PC-9 (cell line): ENCODE measurements at regions not wholly inside any gene's neighbourhood (a gene's known extent, or its start where the extent isn't known, plus 50 kb on each side); places are given as distances from the start of the nearest gene placed in this dataset.

Experiments
- BruUV-seq: library from RNA; stranded (reverse); fragments of 400-500 nt; replicated peaks from 2 replicates; lab custom pipeline; 2021; lab: Mats Ljungman, UMichigan
- CTCF ChIA-PET: fragments of 300-600 bp; sonication (Branson Sonifier 250); formaldehyde crosslinking; loops from one replicate; lab custom pipeline; 2022; ENCODE audit warnings: antibody characterized with exemption; lab: Charles Lee
- POLR2A ChIA-PET: fragments of 300-600 bp; sonication (Branson Sonifier 250); formaldehyde crosslinking; loops from one replicate; lab custom pipeline; 2022; ENCODE audit warnings: antibody characterized with exemption; ENCODE audit not compliant: unreplicated experiment; lab: Charles Lee
- DNase-seq, 2 experiments: peaks; one replicate each; pipeline versions ENCODE4 v3.0.0 to v3.0.0-alpha.2; 2015 to 2022; ENCODE audit warnings: mixed read lengths in 1 of 2
- H2AFZ ChIP-seq: fragments of 200-600 bp; sonication (generic); 2 replicates; pipeline ENCODE4 v1.8.1; 2017; ENCODE audit warnings: antibody characterized with exemption
- H3F3A ChIP-seq: fragments of 200-600 bp; sonication (generic); 2 replicates; pipeline ENCODE4 v1.8.1; 2017; ENCODE audit warnings: antibody characterized with exemption, mild to moderate bottlenecking, low read depth; ENCODE audit not compliant: insufficient read depth
- H3K27ac ChIP-seq: fragments of 200-600 bp; sonication (generic); 2 replicates; pipeline ENCODE4 v1.6.1; 2016; ENCODE audit warnings: mixed run types
- H3K27me3 ChIP-seq: fragments of 200-600 bp; sonication (generic); 2 replicates; pipeline ENCODE4 v1.6.1; 2016; ENCODE audit warnings: low read depth, mixed run types; ENCODE audit not compliant: insufficient read depth
- H3K36me3 ChIP-seq: fragments of 200-600 bp; sonication (generic); 2 replicates; pipeline ENCODE4 v1.6.1; 2016; ENCODE audit warnings: low read depth, mixed run types
- H3K4me1 ChIP-seq: fragments of 200-600 bp; sonication (generic); replicated peaks from 2 replicates; pipeline ENCODE4 v1.6.1; 2016; ENCODE audit warnings: mixed run types; ENCODE audit not compliant: insufficient read depth
- H3K4me2 ChIP-seq: fragments of 200-600 bp; sonication (generic); 2 replicates; pipeline ENCODE4 v1.6.1; 2017; ENCODE audit warnings: mixed run types
- H3K4me3 ChIP-seq: fragments of 200-600 bp; sonication (generic); 2 replicates; pipeline ENCODE4 v1.6.1; 2016; ENCODE audit warnings: mixed run types
- H3K79me2 ChIP-seq: fragments of 200-600 bp; sonication (generic); 2 replicates; pipeline ENCODE4 v1.6.1; 2017; ENCODE audit warnings: low read depth, mixed run types
- H3K9me2 ChIP-seq: fragments of 200-600 bp; sonication (generic); 2 replicates; pipeline ENCODE4 v1.8.1; 2017; ENCODE audit warnings: mild to moderate bottlenecking; ENCODE audit not compliant: insufficient read depth
- H3K9me3 ChIP-seq: fragments of 200-600 bp; sonication (generic); 2 replicates; pipeline ENCODE4 v1.8.1; 2016; ENCODE audit warnings: low read depth; ENCODE audit not compliant: insufficient read depth
- H4K20me1 ChIP-seq: fragments of 200-600 bp; sonication (generic); 2 replicates; pipeline ENCODE4 v1.8.1; 2017; ENCODE audit not compliant: insufficient read depth
- CTCF ChIP-seq: fragments of 200-600 bp; sonication (generic); conservative IDR thresholded peaks from 2 replicates; pipeline ENCODE4 v1.6.1; 2017; ENCODE audit warnings: mixed run types, antibody characterized with exemption, mild to moderate bottlenecking, moderate library complexity
- EZH2 ChIP-seq: fragments of 200-600 bp; sonication (generic); IDR thresholded peaks from 2 replicates; pipeline ENCODE4 v1.8.0; 2017; ENCODE audit warnings: antibody characterized with exemption, low read depth
- intact Hi-C: fragments of 100-400 bp; cut with micrococcal nuclease; formaldehyde crosslinking; loops from one replicate; pipeline ENCODE4 v1.10.0; 2022; ENCODE audit not compliant: unreplicated experiment

GRCh38 chr6:4673861-4674260 is 102.3 kb upstream of the CDYL start:
- Histone ChIP-seq H2AFZ (no peak overlapping the region), H3K4me2 (no peak overlapping the region), H3F3A (no peaks in the 10 kb centered on the region), H3K27ac (no peak overlapping the region), H3K36me3 (no peaks in the 10 kb centered on the region), H3K79me2 (no peaks in the 10 kb centered on the region), H3K9me3 (no peaks in the 10 kb centered on the region), H4K20me1 (no peaks in the 10 kb centered on the region), H3K27me3 (no peaks in the 10 kb centered on the region), H3K4me1 (no peaks in the 10 kb centered on the region), H3K4me3 (no peak overlapping the region), H3K9me2 (no peaks in the 10 kb centered on the region)
- POLR2A ChIA-PET = no interaction called here
- intact Hi-C loops = no loop called here
- CTCF ChIA-PET = interaction anchor here (0.6 kb wide), 1 partner anchor 345 kb away, joined by 3 read pairs; no protein-coding TSS in a partner anchor
- no peak for TF ChIP-seq EZH2
- TF ChIP-seq CTCF = no peak
- no TSS peak for BruUV-seq
- no peak for DNase-seq

DNA sequence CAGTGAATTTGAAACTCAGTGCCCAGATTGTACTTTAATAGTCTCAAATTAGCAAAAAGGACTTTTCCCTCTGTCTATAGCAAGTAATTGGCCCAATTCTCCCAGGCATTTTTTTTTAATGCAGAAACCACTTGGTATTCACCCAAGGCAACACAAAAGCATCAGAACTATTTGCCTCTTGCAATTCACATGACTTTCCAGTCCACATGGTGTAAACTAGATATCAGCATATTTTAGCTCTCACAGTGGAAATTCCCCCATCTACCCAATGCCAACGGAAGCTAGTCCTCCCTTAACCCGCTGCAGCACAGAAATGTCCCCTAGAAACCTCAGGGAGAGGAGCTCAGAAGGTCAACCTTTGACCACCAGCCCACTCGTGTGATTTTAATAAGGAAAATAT is 103.4 kb upstream of the CDYL start:
- POLR2A ChIA-PET = no interaction called here
- TF ChIP-seq EZH2 (no peak), CTCF (no peak)
- H2AFZ ChIP-seq = no peak overlapping the region
- H3K27ac ChIP-seq = no peak overlapping the region
- no peak overlapping the region for H3K4me2 ChIP-seq
- CTCF ChIA-PET = no interaction called here
- H3F3A ChIP-seq = no peaks in the 10 kb centered on the region
- H3K79me2 ChIP-seq = no peaks in the 10 kb centered on the region
- no peaks in the 10 kb centered on the region for H3K36me3 ChIP-seq
- H3K27me3 ChIP-seq = no peaks in the 10 kb centered on the region
- BruUV-seq = no TSS peak
- no peak for DNase-seq
- no peaks in the 10 kb centered on the region for H3K9me3 ChIP-seq
- intact Hi-C loops = no loop called here
- no peaks in the 10 kb centered on the region for H4K20me1 ChIP-seq
- no peaks in the 10 kb centered on the region for H3K9me2 ChIP-seq
- no peak overlapping the region for H3K4me3 ChIP-seq
- no peaks in the 10 kb centered on the region for H3K4me1 ChIP-seq

DNA sequence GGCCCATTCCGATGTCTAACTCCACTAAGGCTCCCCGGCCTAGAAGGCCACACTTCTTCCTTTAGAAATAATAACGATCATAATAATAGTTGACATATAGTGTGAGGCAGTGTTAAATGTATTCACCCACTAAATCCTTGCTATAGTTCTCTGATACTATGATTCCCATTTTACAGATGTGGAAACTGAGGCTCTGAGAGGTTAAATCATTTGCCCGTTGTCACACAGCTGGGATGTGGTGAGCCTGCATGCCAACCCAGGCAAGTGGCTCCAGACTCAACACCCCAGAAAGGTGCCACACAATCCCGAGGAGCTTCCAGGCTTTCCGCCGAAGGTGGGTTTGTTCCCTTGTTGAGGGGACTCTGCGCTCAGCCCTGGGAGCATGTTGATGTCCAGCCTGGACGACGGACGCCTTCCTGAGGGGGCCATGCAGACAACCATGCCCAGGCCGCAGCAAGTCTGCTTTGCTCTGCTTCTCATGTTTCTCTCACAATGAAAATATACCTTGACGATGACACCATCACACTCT is 104.6 kb upstream of the CDYL start:
- Histone ChIP-seq H3K4me2 (no peak overlapping the region), H3K79me2 (no peaks in the 10 kb centered on the region), H3F3A (no peaks in the 10 kb centered on the region), H2AFZ (no peak overlapping the region), H4K20me1 (no peaks in the 10 kb centered on the region), H3K27ac (no peak overlapping the region), H3K36me3 (no peaks in the 10 kb centered on the region), H3K9me3 (no peaks in the 10 kb centered on the region), H3K9me2 (no peaks in the 10 kb centered on the region), H3K4me3 (no peak overlapping the region), H3K4me1 (no peaks in the 10 kb centered on the region), H3K27me3 (no peaks in the 10 kb centered on the region)
- ChIA-PET CTCF (no interaction called here), POLR2A (interaction anchor here (0.7 kb wide), 1 partner anchor 1681 kb away, joined by 3 read pairs; no protein-coding TSS in a partner anchor)
- TF ChIP-seq CTCF (no peak), EZH2 (no peak)
- no TSS peak for BruUV-seq
- intact Hi-C loops = no loop called here
- DNase-seq = no peak
